Cardiac fibroblast (primary cell): ENCODE measurements at regions not wholly inside any gene's neighbourhood (a gene's known extent, or its start where the extent isn't known, plus 50 kb on each side); places are given as distances from the start of the nearest gene placed in this dataset.

ENCODE experiments used
- DNase-seq, 2 donors: peaks; one replicate each; pipeline versions ENCODE4 v3.0.0 to v3.0.0-alpha.2; 2010; ENCODE audit warnings: low read depth in 2 of 2
- H3K4me3 ChIP-seq, 2 donors: replicated peaks in 1 of 2; 1 replicate in 1 of 2; 2 replicates in 1 of 2; pipeline ENCODE4 v1.5.1; 2011; ENCODE audit warnings: low read depth in 2 of 2, low read length in 2 of 2, mild to moderate bottlenecking in 2 of 2, moderate library complexity in 1 of 2
- TF ChIP-seq, protein P1 (sequence below): IDR thresholded peaks from one replicate; pipeline ENCODE4 v1.5.1; 2011; ENCODE audit warnings: low read depth, mild to moderate bottlenecking, low read length, inconsistent platforms

- TF ChIP-seq, protein P1, sequence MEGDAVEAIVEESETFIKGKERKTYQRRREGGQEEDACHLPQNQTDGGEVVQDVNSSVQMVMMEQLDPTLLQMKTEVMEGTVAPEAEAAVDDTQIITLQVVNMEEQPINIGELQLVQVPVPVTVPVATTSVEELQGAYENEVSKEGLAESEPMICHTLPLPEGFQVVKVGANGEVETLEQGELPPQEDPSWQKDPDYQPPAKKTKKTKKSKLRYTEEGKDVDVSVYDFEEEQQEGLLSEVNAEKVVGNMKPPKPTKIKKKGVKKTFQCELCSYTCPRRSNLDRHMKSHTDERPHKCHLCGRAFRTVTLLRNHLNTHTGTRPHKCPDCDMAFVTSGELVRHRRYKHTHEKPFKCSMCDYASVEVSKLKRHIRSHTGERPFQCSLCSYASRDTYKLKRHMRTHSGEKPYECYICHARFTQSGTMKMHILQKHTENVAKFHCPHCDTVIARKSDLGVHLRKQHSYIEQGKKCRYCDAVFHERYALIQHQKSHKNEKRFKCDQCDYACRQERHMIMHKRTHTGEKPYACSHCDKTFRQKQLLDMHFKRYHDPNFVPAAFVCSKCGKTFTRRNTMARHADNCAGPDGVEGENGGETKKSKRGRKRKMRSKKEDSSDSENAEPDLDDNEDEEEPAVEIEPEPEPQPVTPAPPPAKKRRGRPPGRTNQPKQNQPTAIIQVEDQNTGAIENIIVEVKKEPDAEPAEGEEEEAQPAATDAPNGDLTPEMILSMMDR = no peak
- peak in 1 of 2 donors; percentile 4 for DNase-seq
- H3K4me3 ChIP-seq = no peak overlapping the region
These were observed 122.7 kb upstream of the STEAP4 start for GRCh38 chr7:88429382-88429781.

DNA sequence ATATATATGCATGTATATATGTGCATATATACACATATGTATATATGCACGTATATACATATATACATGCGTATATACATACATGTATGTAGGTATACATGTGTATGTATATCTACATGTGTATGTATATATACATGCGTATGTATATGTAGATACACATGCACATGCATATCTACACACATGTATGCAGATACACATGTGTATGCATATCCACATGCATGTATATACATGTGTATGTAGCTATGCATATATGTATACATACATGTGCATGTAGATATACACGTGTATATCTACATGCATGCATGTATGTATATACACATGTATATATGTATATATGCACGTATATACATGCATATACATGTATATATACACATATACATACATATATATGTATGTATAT, 95.8 kb upstream of the STEAP4 start:
- DNase-seq = no peak
- H3K4me3 ChIP-seq = no peak overlapping the region
- TF ChIP-seq, protein P1 = no peak

DNA sequence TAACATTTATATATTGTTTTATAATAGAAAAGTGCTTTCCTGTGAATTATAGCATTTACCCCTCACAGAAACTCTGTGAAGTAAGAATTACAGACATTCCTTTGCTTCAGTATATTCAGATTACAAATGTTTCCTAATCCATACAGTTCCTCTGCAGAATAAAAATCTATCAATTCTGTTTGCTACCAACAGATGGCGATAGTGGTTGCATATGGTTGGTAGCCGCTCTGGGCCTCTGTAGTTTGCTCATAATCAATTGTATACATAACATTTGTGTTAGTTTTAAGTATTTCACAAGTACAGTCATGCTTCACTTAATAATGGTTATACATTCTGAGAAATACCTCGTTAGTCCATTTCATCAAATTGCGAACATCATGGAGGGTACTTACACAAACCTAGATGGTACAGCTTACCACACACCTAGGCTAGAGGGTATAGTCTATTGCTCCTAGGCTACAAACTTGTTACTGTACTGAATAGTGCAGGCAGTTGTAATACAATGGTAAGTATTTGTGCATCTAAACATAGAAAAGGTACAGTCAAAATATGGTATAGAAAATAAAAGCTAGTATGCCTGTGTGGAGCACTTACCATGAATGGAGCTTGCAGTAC, 94.4 kb upstream of the STEAP4 start:
- TF ChIP-seq, protein P1 = peak; percentile 27
- no peak overlapping the region for H3K4me3 ChIP-seq
- peak; percentile 2 to 3 for DNase-seq

GRCh38 chr7:88399696-88400240, 93.1 kb upstream of the STEAP4 start:
- H3K4me3 ChIP-seq = no peak overlapping the region
- TF ChIP-seq, protein P1 = no peak
- peak in 1 of 2 donors; percentile 9 for DNase-seq

GRCh38 chr7:88399036-88399435, 92.3 kb upstream of the STEAP4 start:
- no peak overlapping the region for H3K4me3 ChIP-seq
- no peak for DNase-seq
- TF ChIP-seq, protein P1 = no peak

GRCh38 chr7:88398459-88398858, 91.8 kb upstream of the STEAP4 start:
- no peak for DNase-seq
- TF ChIP-seq, protein P1 = no peak
- no peak overlapping the region for H3K4me3 ChIP-seq

DNA sequence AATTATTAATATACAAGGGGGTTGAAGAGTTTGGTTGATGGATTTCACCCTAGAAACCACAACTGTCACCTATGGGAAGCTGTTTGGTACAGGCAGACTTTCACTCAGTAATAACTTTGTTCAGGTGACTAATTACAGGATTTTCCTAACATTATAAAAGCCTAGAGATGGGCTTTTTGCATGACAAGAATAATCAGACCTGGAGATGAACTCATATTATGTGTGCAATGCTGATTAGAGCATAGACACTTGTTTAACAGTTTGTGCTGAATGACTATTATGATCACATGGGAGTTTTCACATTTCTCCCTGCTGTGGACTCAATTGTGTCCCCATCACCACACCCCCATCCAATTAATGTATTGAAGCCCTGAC, 90.2 kb upstream of the STEAP4 start:
- TF ChIP-seq, protein P1 = no peak
- no peak for DNase-seq
- no peak overlapping the region for H3K4me3 ChIP-seq
